Dermis blood vessel endothelial cell (primary cell): ENCODE measurements at regions not wholly inside any gene's neighbourhood (a gene's known extent, or its start where the extent isn't known, plus 50 kb on each side); places are given as distances from the start of the nearest gene placed in this dataset.
"Not testable (repeated sequence)": the region's sequence is repeated elsewhere in the genome, so short reads cannot be mapped to it uniquely, and the experiment has no call there.

Source experiments
- DNase-seq: peaks from one replicate; pipeline ENCODE4 v3.0.0; 2010

DNA sequence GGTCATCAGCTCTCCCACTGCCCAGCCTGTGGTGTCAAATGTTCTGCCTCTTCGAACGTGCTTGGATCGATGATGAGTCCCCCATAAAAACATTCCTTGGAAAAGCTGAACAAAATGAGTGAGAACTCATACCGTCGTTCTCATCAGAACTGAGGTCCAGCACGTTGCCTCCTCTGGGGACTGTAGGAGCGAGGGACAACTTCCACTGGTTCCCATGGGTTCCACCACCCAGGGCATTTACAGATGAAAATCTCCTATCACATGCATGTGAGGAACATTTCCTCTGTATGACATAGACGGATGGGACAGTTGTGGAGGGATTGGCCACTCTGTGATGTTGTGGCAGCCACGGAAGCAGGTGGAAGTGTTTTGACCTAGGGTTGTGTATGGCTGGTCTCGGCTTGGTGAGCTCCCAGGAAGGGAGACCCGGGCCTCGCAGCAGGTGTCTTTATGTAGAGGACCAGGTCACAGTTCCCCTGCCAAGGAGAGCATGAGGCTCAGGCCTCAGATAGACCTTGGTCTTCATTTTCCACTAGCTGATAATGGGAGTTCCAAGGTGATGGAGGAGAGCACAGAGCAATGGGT lies 113.0 kb downstream of the SNRPN start:
- DNase-seq = no peak

- DNase-seq = no peak
Measured at GRCh38 chr15:25068696-25069095, 113.9 kb downstream of the SNRPN start.

- DNase-seq = no peak
Measured at GRCh38 chr15:25070353-25070963, 115.7 kb downstream of the SNRPN start.

GRCh38 chr15:25072857-25073476 lies 118.2 kb downstream of the SNRPN start:
- DNase-seq = no peak

GRCh38 chr15:25087137-25087536 lies 132.3 kb downstream of the SNRPN start:
- DNase-seq = no peak

- no peak for DNase-seq
Measured at GRCh38 chr15:25088261-25088790, 133.5 kb downstream of the SNRPN start.

DNA sequence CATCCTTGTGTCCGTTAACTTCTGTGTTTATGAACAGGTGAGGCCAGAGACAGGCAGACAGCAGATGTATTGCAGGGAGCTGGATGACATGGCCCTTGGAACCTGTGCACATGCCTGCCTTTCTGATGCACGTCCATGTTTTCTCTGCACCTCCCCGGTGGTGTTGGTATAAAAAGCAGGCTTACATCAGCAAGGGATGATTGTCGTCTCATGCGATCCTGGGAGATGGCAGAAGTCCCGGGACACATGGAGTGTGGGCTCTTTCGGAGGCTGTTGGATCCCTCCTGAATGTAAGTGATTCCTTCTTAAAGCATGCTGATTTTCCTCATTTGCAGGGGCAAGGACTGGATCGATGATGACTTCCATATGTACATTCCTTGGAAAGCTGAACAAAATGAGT lies 134.8 kb downstream of the SNRPN start:
- DNase-seq = no peak

DNA sequence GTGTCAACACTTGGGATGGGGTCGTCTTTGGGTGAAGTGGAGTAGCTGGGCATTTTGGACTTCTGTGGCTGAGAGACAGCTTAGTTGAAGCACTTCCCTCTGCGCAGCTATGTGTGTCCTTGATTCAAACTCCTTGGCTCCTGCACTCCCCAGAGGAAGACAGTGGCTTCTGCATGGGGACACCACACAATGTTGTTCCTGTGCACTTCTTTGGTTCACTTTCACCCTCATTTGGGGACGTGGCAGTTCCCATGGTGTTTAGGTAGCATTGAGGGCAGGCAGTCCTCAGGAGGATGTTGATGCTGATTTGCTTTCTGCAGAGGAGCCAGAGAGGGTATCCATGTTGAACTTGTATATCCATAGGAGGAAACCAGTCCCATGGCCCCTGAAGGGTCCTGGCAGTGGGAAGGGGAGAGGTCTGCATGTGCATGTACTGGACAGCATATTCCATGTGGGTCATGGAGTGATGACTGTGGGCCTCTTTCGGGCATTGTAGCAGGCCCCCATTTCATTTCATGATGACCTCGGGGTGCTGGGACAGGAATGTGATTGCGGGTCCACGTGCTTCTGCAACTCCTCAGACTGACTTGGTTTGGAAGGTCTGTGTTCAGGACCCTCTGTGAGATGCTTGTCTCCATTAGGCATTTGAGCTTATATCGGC lies 135.4 kb downstream of the SNRPN start:
- DNase-seq = no peak

DNA sequence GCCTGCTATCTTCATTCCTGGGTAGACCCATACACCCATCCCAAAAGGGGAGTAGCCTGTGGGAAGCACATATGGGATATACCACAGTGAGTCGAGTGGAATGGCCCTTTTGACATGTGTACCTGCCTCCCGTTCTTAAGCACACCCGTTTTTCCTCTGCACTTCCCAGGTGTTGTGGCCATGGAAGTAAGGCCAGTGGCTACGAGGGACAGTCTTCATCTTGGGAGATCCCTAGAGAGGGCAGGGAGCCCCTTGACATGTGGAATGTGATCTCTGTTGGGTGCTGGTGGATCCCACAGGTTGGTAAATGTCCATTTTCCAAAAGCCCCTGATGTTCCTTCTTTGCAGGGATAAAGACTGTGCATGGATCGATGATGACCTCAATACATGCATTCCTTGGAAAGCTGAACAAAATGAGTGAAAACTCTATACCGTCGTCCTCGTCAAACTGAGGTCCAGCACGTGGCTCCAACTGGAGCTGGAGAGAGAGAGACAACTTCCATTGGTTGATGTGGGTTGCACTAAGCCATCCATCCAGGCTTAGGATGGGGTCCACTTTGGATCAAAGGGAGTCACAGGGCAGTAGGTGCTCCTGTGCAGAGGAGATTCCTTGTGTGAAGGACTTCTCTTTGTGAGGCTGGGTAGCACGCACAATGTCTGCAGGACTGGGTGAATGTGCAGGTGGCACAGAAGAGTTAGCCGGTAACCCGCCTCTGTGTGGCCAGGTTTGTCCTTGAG lies 136.8 kb downstream of the SNRPN start:
- DNase-seq = no peak

DNA sequence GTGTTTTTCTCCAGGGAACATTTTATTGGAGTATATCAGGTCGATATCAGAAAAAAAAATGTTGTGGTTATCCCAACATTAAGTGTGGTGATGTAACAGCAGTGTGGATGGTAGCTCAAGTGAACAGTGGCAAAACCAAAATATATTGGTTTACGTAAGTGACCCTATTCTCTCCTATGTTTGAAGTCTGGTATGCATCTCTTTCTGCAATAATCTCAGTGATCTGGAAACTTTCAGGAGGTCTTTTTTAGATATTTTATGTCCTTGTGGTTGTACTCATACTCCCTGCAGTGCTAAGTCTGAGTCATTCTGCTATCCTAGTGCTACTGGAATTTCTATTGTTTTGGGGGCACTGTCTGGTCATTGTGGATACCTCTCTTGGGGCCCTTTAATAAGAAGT lies 137.9 kb downstream of the SNRPN start:
- DNase-seq = no peak

DNA sequence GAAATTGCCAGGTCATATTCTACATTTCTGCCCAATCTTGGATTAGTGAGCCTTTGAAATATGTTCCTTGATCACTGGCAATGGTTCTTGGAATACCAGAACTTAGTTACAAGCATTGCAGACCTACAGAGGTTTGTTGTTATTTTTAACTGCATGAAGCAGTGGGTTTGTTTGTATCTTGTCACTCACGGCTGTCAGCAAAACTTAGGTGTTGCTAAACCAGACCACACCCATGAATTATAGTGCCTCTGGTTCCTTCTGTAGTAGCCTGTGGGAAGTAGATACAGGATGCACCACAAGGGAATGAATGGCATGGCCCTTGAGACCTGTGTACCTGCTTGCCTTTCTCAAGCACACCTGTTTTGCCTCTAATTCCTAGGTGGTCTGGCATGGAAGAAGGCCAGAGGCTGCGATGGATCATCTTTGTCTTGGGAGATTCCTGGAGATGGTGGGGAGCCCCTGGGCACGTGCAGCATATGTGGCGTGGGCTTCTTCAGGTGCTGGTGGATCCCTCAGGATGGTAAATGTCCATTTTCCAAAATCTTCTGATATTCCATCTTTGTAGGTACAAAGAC lies 138.8 kb downstream of the SNRPN start:
- DNase-seq = no peak

GRCh38 chr15:25094066-25094465 lies 139.3 kb downstream of the SNRPN start:
- no peak for DNase-seq

GRCh38 chr15:25094519-25094918 lies 139.7 kb downstream of the SNRPN start:
- DNase-seq = no peak

DNA sequence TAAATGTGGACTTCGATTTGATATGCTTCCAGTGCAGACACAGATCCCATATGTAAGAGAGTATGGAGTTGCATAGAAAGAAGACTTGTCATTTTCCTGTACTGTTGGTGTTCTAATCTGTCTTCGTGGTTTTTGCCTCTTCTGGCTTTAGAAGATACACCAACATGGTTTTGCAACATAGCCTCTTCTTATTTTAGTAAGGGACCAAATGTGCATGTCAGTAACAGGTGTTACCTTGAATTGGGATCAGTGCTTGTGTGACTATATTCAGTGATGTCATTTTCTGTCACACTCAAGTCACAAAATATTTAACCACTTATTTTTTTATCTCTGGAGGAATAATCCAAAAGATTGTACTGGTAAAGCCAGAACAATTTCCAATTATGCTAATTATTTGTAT lies 140.4 kb downstream of the SNRPN start:
- DNase-seq = no peak

DNA sequence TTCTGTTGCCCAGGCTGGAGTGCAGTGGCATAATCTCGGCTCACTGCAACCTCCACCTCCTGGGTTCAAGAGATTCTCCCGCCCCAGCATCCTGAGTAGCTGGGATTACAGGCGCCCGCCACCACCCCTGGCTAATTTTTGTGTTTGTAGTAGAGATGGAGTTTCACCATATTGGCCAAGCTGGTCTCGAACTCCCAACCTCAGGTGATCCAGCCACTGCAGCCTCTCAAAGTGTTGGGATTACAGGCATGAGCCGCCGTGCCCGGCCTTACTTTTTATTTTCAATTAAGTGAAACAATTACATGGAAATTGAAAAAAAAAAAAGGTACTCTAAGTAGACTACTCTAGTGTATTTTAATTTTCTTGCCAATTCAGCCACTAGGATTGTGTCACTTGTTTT lies 145.2 kb downstream of the SNRPN start:
- not testable (repeated sequence) for DNase-seq

GRCh38 chr15:25106209-25106608 lies 151.4 kb downstream of the SNRPN start:
- DNase-seq = no peak

DNA sequence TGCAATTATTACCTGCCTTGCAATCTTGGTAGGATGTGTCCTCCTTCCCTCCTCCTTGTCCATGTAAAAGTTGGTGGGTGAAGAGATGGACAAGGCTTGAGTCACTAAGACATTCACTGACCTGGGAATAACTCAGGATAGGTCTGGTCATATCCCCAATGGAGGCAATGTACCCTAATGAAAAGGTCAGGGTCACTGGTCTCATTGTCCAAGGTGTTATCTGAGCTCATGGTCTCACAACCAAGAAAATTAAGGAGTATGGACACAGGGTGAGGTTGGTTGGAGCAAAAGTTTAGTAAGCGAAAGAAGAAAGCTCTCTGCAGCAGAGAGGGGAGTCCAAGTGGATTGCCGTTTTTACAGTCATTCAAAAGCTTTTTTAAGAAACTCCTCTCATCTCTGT lies 179.0 kb downstream of the SNRPN start:
- DNase-seq = no peak

DNA sequence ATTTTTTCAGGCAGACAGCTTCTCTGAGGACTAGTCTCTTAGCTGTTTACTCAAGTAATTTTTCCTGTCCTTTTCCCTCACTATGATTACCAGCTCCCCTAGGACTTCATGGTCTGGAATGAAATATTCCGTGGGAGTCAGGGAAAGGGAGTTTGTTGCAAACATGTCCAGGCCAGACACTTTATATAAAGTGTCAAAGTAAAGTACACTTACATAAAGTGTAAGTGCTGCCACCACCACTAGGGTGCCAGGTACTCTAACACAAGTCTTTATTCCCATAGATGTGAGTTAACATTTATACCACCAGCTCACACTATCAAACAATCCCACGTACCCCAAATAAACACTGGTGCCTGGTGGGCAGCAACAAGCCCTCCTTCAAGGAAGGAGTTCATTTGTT lies 179.8 kb downstream of the SNRPN start:
- DNase-seq = peak; percentile 14

GRCh38 chr15:25136119-25136518 lies 181.3 kb downstream of the SNRPN start:
- peak; percentile 48 for DNase-seq

- DNase-seq = no peak
Measured at GRCh38 chr15:25137013-25137412, 182.2 kb downstream of the SNRPN start.

GRCh38 chr15:25169318-25169717 lies 214.5 kb downstream of the SNRPN start:
- DNase-seq = no peak

DNA sequence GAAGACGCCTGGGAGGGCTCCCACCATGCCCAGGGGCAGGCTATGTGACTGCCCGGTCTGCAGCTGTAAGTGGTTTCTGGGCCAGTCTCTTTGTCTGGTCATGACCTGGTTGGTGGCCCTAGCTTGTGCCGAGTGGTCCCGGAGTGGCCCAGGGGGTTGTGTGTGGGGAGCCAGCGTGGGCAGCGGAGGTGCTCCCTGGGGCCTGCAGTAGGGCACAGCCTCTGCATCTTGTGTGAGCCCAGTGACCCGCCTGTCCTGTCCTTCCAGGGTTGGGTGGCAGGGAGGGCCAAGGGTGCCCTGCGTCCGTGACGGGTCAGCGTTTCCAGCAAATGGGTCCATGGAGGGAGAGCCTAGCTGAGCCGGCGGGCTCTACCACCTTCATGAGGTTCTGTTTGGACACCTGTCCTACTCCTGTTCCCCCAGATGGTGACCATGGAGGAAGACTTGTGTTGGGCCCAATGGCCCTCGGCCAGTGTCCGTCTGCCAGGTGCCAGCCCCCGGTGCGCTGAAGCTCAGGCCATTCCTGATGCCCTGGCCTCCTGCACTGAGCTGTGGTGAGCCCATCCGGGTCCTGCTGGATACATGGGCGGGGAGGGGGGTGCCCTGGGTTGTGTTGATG lies 215.4 kb downstream of the SNRPN start:
- DNase-seq = no peak
